Caco-2 (cell line): ENCODE measurements at regions not wholly inside any gene's neighbourhood (a gene's known extent, or its start where the extent isn't known, plus 50 kb on each side); places are given as distances from the start of the nearest gene placed in this dataset.

ENCODE experiments used
- BruUV-seq: library from RNA; stranded (reverse); fragments of 400-500 nt; replicated peaks from 2 replicates; lab custom pipeline; 2021; lab: Mats Ljungman, UMichigan
- CTCF ChIA-PET: fragments of 300-600 bp; sonication (Branson Sonifier 250); formaldehyde crosslinking; loops from one replicate; lab custom pipeline; 2022; ENCODE audit warnings: antibody characterized with exemption; lab: Charles Lee
- POLR2A ChIA-PET: fragments of 300-600 bp; sonication (Branson Sonifier 250); formaldehyde crosslinking; loops from one replicate; lab custom pipeline; 2022; ENCODE audit warnings: antibody characterized with exemption; lab: Charles Lee
- DNase-seq, 2 experiments: peaks; one replicate each; pipeline versions ENCODE4 v3.0.0 to v3.0.0-alpha.2; 2020 to 2022
- H3K27me3 ChIP-seq: replicated peaks from 2 replicates; pipeline ENCODE4 v1.6.0; 2011; ENCODE audit warnings: low read length; ENCODE audit not compliant: control insufficient read depth, insufficient read depth
- H3K36me3 ChIP-seq: 2 replicates; pipeline ENCODE4 v1.5.1; 2011; ENCODE audit warnings: low read length; ENCODE audit not compliant: control insufficient read depth, insufficient read depth
- H3K4me1 ChIP-seq: fragments of 250-450 bp; sonication (Bioruptor Pico); 2 replicates; pipeline ENCODE4 v1.5.1; 2020; ENCODE audit warnings: mild to moderate bottlenecking
- H3K4me3 ChIP-seq: 2 replicates; pipeline ENCODE4 v1.5.1; 2011; ENCODE audit warnings: low read depth, mild to moderate bottlenecking, control low read depth, low read length
- H3K9me3 ChIP-seq: fragments of 250-450 bp; sonication (Bioruptor Pico); 2 replicates; pipeline ENCODE4 v1.5.1; 2020; ENCODE audit warnings: mild to moderate bottlenecking, moderate library complexity
- H3K27ac Mint-ChIP-seq: one replicate; pipeline ENCODE4 v1.8.0; 2022; ENCODE audit warnings: mixed read lengths; ENCODE audit not compliant: unreplicated experiment
- H3K27me3 Mint-ChIP-seq: one replicate; pipeline ENCODE4 v1.8.0; 2022; ENCODE audit warnings: mixed read lengths; ENCODE audit not compliant: insufficient read depth, unreplicated experiment
- H3K36me3 Mint-ChIP-seq: one replicate; pipeline ENCODE4 v1.8.0; 2022; ENCODE audit warnings: mild to moderate bottlenecking, mixed read lengths; ENCODE audit not compliant: insufficient read depth, unreplicated experiment
- H3K4me1 Mint-ChIP-seq: one replicate; pipeline ENCODE4 v1.8.0; 2022; ENCODE audit warnings: low read depth, mixed read lengths; ENCODE audit not compliant: unreplicated experiment
- H3K4me3 Mint-ChIP-seq: one replicate; pipeline ENCODE4 v1.8.0; 2022; ENCODE audit warnings: mild to moderate bottlenecking, moderate library complexity, mixed read lengths; ENCODE audit not compliant: unreplicated experiment
- H3K9me3 Mint-ChIP-seq: one replicate; pipeline ENCODE4 v1.8.0; 2022; ENCODE audit warnings: mixed read lengths; ENCODE audit not compliant: unreplicated experiment
- CTCF ChIP-seq, 2 experiments: fragments of 200-600 bp in 1 of 2; IDR thresholded peaks; 1 replicate in 1 of 2; 2 replicates in 1 of 2; pipeline versions ENCODE4 v1.5.1 to v1.8.0; 2011 to 2022; ENCODE audit warnings: antibody characterized with exemption in 1 of 2, control low read depth in 1 of 2, inconsistent platforms in 1 of 2, low read depth in 1 of 2, low read length in 1 of 2, mild to moderate bottlenecking in 1 of 2, moderate library complexity in 1 of 2; ENCODE audit not compliant: insufficient read depth in 1 of 2, severe bottlenecking in 1 of 2, unreplicated experiment in 1 of 2
- intact Hi-C: fragments of 100-400 bp; cut with micrococcal nuclease; formaldehyde crosslinking; loops from one replicate; pipeline ENCODE4 v1.10.0; 2022; ENCODE audit not compliant: unreplicated experiment

GRCh38 chr5:27130587-27130986, 92.2 kb upstream of the CDH9 start:
- H3K27me3 Mint-ChIP-seq, result no peaks in the 10 kb centered on the region
- no peak overlapping the region for H3K4me3 Mint-ChIP-seq
- no TSS peak for BruUV-seq
- H3K27ac Mint-ChIP-seq, result no peak overlapping the region
- no peaks in the 10 kb centered on the region for H3K4me1 ChIP-seq
- no peaks in the 10 kb centered on the region for H3K9me3 Mint-ChIP-seq
- intact Hi-C loops, result no loop called here
- no peaks in the 10 kb centered on the region for H3K27me3 ChIP-seq
- POLR2A ChIA-PET, result no interaction called here
- no peaks in the 10 kb centered on the region for H3K4me1 Mint-ChIP-seq
- H3K36me3 Mint-ChIP-seq, result no peaks in the 10 kb centered on the region
- H3K4me3 ChIP-seq, result no peak overlapping the region
- CTCF ChIA-PET, result no interaction called here
- TF ChIP-seq CTCF (IDR thresholded peaks at IDR 0.05; ENCODE audit: insufficient read depth in 1 of 2, low read depth in 1 of 2, low read length in 1 of 2, severe bottlenecking in 1 of 2, unreplicated experiment in 1 of 2), result no peak
- no peak for DNase-seq
- no peaks in the 10 kb centered on the region for H3K36me3 ChIP-seq
- H3K9me3 ChIP-seq, result no peaks in the 10 kb centered on the region

DNA sequence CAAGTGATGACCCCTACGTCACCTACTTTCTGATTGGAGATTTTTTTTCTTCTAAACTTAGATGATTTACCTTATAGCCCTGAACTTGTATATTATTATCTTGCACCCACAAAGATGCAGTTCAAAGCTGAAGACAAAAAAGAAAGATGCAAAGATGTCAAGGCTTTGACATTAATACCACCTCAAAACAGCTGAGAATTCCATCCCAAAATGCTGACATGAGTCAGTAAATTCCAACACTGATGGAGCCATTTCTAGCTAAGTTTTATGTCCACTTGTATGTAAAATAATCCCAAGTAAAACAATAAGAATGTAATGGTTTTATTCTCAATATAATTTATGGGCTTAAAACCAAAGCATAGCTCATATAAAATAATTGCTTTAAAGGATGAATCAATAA, 91.5 kb upstream of the CDH9 start:
- no peaks in the 10 kb centered on the region for H3K9me3 Mint-ChIP-seq
- POLR2A ChIA-PET, result no interaction called here

GRCh38 chr5:27125856-27126255, 87.5 kb upstream of the CDH9 start:
- BruUV-seq, result no TSS peak
- Histone ChIP-seq H3K4me1 (no peaks in the 10 kb centered on the region), H3K4me3 (no peak overlapping the region), H3K27me3 (no peaks in the 10 kb centered on the region), H3K9me3 (no peaks in the 10 kb centered on the region), H3K36me3 (no peaks in the 10 kb centered on the region)
- CTCF ChIA-PET, result no interaction called here
- no peaks in the 10 kb centered on the region for H3K9me3 Mint-ChIP-seq
- H3K4me3 Mint-ChIP-seq, result no peak overlapping the region
- no peak for TF ChIP-seq CTCF (IDR thresholded peaks at IDR 0.05; ENCODE audit: insufficient read depth in 1 of 2, low read depth in 1 of 2, low read length in 1 of 2, severe bottlenecking in 1 of 2, unreplicated experiment in 1 of 2)
- H3K36me3 Mint-ChIP-seq, result no peaks in the 10 kb centered on the region
- H3K27me3 Mint-ChIP-seq, result no peaks in the 10 kb centered on the region
- H3K4me1 Mint-ChIP-seq, result no peaks in the 10 kb centered on the region
- no peak for DNase-seq
- no peak overlapping the region for H3K27ac Mint-ChIP-seq
- POLR2A ChIA-PET, result no interaction called here
- intact Hi-C loops, result no loop called here

More for the DNA sequence above, 91.5 kb upstream of the CDH9 start:
- CTCF ChIA-PET, result no interaction called here
- no peaks in the 10 kb centered on the region for H3K27me3 ChIP-seq
- H3K27ac Mint-ChIP-seq, result no peak overlapping the region
- no peaks in the 10 kb centered on the region for H3K4me1 Mint-ChIP-seq
- H3K4me1 ChIP-seq, result no peaks in the 10 kb centered on the region
- no peaks in the 10 kb centered on the region for H3K36me3 Mint-ChIP-seq
- no TSS peak for BruUV-seq
- H3K4me3 ChIP-seq, result no peak overlapping the region
- no peak for DNase-seq
- no peaks in the 10 kb centered on the region for H3K36me3 ChIP-seq
- H3K9me3 ChIP-seq, result no peaks in the 10 kb centered on the region
- no peak overlapping the region for H3K4me3 Mint-ChIP-seq
- intact Hi-C loops, result no loop called here
- TF ChIP-seq CTCF (IDR thresholded peaks at IDR 0.05; ENCODE audit: insufficient read depth in 1 of 2, low read depth in 1 of 2, low read length in 1 of 2, severe bottlenecking in 1 of 2, unreplicated experiment in 1 of 2), result no peak
- H3K27me3 Mint-ChIP-seq, result no peaks in the 10 kb centered on the region
